ENCODE measurements at regions not wholly inside any gene's neighbourhood (a gene's known extent, or its start where the extent isn't known, plus 50 kb on each side); places are given as distances from the start of the nearest gene placed in this dataset.

DNA sequence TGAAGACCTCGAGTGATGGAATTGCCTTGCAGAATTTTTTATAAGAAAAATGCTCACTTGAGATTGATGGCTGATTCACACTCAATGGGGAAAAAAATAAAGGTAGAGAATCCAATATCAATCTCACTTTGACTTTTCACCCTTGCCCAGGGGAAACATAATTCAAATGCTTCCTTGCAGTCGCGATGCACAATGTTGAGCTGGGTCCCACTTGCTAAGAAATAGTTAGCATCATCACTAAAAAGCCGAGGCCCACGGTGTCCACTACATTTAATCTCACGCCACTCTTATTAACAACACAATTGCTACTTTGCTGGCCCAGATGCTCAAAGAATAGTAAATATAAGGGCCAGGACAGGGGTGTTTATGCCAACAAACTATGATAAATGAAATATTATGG is 223.4 kb downstream of the SPTSSA start:
- ChIA-PET RAD21 (ENCODE audit: low non-redundant PET in 1 of 2, low total read pairs in 2 of 2, uncharacterized antibody in 2 of 2, unreplicated experiment in 2 of 2) (no interaction called here), CTCF (interaction anchor here (0.9 kb wide), 1 partner anchor 11 kb away, joined by 3 read pairs; no protein-coding TSS in a partner anchor), POLR2A (no interaction called here)
- H3K79me2 ChIP-seq (ENCODE audit: insufficient read depth, low read length) = no peaks in the 10 kb centered on the region
- H3K27me3 ChIP-seq (ENCODE audit: insufficient read depth, low read length) = 0 out of 2 replicates have a peak, but pooled peaks cover 2% of the 10 kb centered on the region
- no peaks in the 10 kb centered on the region for H3K4me1 ChIP-seq (ENCODE audit: control insufficient read depth in 1 of 2, insufficient read depth in 2 of 2, low read length in 2 of 2)
- H3K4me2 ChIP-seq (ENCODE audit: low read length) = no peak overlapping the region
- no peak for DNase-seq (ENCODE audit: low read depth, low spot score)
- no peaks in the 10 kb centered on the region for H3K9me3 ChIP-seq (ENCODE audit: control insufficient read depth in 1 of 2, insufficient read depth in 1 of 2, low read depth in 1 of 2, low read length in 2 of 2)
- no peak overlapping the region for H3K9ac ChIP-seq (ENCODE audit: low read length)
- ATAC-seq = no peak
- H2AFZ ChIP-seq (ENCODE audit: low read depth, low read length, poor library complexity, severe bottlenecking) = no peak overlapping the region
- BruUV-seq (replicated peaks) = no TSS peak
- no peaks in the 10 kb centered on the region for H3K36me3 ChIP-seq (ENCODE audit: control insufficient read depth in 1 of 2, insufficient read depth in 2 of 2, low read length in 2 of 2)
- H3K27ac ChIP-seq (ENCODE audit: low read depth, low read length) = no peak overlapping the region
- intact Hi-C loops (cut with micrococcal nuclease) = no loop called here
- no peaks in the 10 kb centered on the region for H4K20me1 ChIP-seq (ENCODE audit: insufficient read depth)
- no peaks in the 10 kb centered on the region for H3K9me2 ChIP-seq (ENCODE audit: insufficient read depth)
- no peak overlapping the region for H3K4me3 ChIP-seq (replicated peaks in 1 of 2; ENCODE audit: low read depth in 1 of 2, low read length in 2 of 2)
- TF ChIP-seq ZNF274 (IDR thresholded peaks at IDR 0.05; ENCODE audit: low read depth, low read length) (no peak), TCF7L2 (IDR thresholded peaks at IDR 0.05; ENCODE audit: borderline replicate concordance, extremely low read depth, insufficient read depth, insufficient read length) (no peak), CBX3 (IDR thresholded peaks at IDR 0.05; ENCODE audit: low read depth) (no peak)
- TF ChIP-seq, protein P1, sequence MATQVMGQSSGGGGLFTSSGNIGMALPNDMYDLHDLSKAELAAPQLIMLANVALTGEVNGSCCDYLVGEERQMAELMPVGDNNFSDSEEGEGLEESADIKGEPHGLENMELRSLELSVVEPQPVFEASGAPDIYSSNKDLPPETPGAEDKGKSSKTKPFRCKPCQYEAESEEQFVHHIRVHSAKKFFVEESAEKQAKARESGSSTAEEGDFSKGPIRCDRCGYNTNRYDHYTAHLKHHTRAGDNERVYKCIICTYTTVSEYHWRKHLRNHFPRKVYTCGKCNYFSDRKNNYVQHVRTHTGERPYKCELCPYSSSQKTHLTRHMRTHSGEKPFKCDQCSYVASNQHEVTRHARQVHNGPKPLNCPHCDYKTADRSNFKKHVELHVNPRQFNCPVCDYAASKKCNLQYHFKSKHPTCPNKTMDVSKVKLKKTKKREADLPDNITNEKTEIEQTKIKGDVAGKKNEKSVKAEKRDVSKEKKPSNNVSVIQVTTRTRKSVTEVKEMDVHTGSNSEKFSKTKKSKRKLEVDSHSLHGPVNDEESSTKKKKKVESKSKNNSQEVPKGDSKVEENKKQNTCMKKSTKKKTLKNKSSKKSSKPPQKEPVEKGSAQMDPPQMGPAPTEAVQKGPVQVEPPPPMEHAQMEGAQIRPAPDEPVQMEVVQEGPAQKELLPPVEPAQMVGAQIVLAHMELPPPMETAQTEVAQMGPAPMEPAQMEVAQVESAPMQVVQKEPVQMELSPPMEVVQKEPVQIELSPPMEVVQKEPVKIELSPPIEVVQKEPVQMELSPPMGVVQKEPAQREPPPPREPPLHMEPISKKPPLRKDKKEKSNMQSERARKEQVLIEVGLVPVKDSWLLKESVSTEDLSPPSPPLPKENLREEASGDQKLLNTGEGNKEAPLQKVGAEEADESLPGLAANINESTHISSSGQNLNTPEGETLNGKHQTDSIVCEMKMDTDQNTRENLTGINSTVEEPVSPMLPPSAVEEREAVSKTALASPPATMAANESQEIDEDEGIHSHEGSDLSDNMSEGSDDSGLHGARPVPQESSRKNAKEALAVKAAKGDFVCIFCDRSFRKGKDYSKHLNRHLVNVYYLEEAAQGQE (IDR thresholded peaks at IDR 0.05; ENCODE audit: low read depth) = no peak
- TF ChIP-seq, protein P2, sequence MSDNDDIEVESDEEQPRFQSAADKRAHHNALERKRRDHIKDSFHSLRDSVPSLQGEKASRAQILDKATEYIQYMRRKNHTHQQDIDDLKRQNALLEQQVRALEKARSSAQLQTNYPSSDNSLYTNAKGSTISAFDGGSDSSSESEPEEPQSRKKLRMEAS (IDR thresholded peaks at IDR 0.05) = no peak

DNA sequence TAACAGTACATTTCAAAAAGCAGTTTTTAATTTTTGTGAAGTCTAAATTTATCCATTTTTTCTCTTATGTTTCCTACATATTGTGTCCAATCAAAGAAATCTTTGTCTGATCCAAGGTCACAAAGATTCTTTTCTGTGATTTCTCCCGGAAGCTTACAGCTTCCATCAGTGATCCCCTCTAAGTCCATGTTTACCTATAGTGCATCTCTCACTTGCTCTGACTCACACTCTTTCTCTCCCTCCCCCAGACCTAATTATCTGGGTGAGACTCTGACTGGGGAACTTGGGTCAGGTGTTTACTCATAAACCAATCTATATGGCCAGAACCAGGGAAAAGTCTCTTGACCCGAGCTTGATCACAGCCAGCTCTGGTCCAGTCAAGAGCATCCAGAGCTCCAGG is 224.4 kb downstream of the SPTSSA start:
- Histone ChIP-seq H3K79me2 (ENCODE audit: insufficient read depth, low read length) (no peaks in the 10 kb centered on the region), H3K27me3 (ENCODE audit: insufficient read depth, low read length) (0 out of 2 replicates have a peak, but pooled peaks cover 2% of the 10 kb centered on the region), H3K9me3 (ENCODE audit: control insufficient read depth in 1 of 2, insufficient read depth in 1 of 2, low read depth in 1 of 2, low read length in 2 of 2) (no peaks in the 10 kb centered on the region), H3K27ac (ENCODE audit: low read depth, low read length) (no peak overlapping the region), H3K4me2 (ENCODE audit: low read length) (no peak overlapping the region), H3K9ac (ENCODE audit: low read length) (no peak overlapping the region), H3K36me3 (ENCODE audit: control insufficient read depth in 1 of 2, insufficient read depth in 2 of 2, low read length in 2 of 2) (no peaks in the 10 kb centered on the region), H2AFZ (ENCODE audit: low read depth, low read length, poor library complexity, severe bottlenecking) (no peak overlapping the region), H4K20me1 (ENCODE audit: insufficient read depth) (no peaks in the 10 kb centered on the region), H3K9me2 (ENCODE audit: insufficient read depth) (no peaks in the 10 kb centered on the region), H3K4me3 (replicated peaks in 1 of 2; ENCODE audit: low read depth in 1 of 2, low read length in 2 of 2) (no peak overlapping the region), H3K4me1 (ENCODE audit: control insufficient read depth in 1 of 2, insufficient read depth in 2 of 2, low read length in 2 of 2) (no peaks in the 10 kb centered on the region)
- intact Hi-C loops (cut with micrococcal nuclease) = no loop called here
- TF ChIP-seq POLR2AphosphoS5 (IDR thresholded peaks at IDR 0.05; ENCODE audit: low read depth, low read length) (no peak), SIN3A (IDR thresholded peaks at IDR 0.05; ENCODE audit: low read depth) (no peak), SRF (IDR thresholded peaks at IDR 0.05; ENCODE audit: low read depth) (no peak), EZH2 (IDR thresholded peaks at IDR 0.05) (no peak)
- TF ChIP-seq, protein P1 (IDR thresholded peaks at IDR 0.05; ENCODE audit: low read depth) = no peak
- TF ChIP-seq, protein P3, sequence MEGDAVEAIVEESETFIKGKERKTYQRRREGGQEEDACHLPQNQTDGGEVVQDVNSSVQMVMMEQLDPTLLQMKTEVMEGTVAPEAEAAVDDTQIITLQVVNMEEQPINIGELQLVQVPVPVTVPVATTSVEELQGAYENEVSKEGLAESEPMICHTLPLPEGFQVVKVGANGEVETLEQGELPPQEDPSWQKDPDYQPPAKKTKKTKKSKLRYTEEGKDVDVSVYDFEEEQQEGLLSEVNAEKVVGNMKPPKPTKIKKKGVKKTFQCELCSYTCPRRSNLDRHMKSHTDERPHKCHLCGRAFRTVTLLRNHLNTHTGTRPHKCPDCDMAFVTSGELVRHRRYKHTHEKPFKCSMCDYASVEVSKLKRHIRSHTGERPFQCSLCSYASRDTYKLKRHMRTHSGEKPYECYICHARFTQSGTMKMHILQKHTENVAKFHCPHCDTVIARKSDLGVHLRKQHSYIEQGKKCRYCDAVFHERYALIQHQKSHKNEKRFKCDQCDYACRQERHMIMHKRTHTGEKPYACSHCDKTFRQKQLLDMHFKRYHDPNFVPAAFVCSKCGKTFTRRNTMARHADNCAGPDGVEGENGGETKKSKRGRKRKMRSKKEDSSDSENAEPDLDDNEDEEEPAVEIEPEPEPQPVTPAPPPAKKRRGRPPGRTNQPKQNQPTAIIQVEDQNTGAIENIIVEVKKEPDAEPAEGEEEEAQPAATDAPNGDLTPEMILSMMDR (IDR thresholded peaks at IDR 0.05 in 2 of 3, conservative IDR thresholded peaks at IDR 0.05 in 1 of 3; ENCODE audit: borderline replicate concordance in 1 of 3, insufficient read depth in 1 of 3, low read depth in 2 of 3, low read length in 2 of 3) = no peak
- BruUV-seq (replicated peaks) = no TSS peak
- ATAC-seq (no peak), DNase-seq (ENCODE audit: low read depth, low spot score) (no peak)
- ChIA-PET CTCF (no interaction called here), RAD21 (ENCODE audit: low non-redundant PET in 1 of 2, low total read pairs in 2 of 2, uncharacterized antibody in 2 of 2, unreplicated experiment in 2 of 2) (no interaction called here), POLR2A (no interaction called here)

Measured in HCT116 (cell line).